ENCODE measurements at regions not wholly inside any gene's neighbourhood (a gene's known extent, or its start where the extent isn't known, plus 50 kb on each side); places are given as distances from the start of the nearest gene placed in this dataset.

DNA sequence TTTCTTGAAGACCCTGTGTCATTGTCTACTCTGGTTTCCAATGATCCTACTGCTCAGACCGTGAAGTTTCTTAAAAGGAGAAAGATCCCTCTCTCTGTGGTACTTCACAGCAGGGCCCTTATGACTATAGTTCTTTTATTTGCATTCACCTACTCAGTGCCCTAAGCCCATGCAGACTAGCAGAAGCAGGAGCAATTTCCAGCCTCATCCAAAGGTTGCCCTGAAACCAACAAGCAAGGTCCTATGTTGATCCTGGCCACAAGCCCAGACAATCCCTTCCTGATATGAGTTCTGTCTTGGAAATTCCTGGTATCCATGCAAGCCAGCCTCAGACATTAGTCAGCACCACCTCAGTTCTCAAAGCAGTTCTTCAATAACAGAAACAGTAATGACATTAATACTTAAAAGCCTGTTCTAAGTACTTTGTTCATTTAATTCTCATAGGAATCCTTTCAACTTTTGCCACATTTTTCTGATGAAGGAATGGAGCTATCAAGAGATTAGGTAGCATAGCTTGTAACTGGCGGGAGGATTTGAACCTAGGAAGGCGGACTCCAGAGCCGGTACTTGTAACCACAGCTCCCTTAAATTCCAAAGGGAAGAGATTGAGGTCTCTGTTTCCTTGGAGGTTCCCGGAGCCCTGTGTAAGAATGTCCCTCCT lies 58.1 kb upstream of the ST8SIA6 start:
- TF ChIP-seq CTCF (IDR thresholded peaks at IDR 0.05; ENCODE audit: insufficient read depth, low read length, poor library complexity, severe bottlenecking): no peak
- Histone ChIP-seq H3K36me3 (ENCODE audit: control insufficient read depth, insufficient read depth, low read length) (no peaks in the 10 kb centered on the region), H3K4me3 (ENCODE audit: low read depth, low read length) (no peak overlapping the region), H3K27me3 (ENCODE audit: control insufficient read depth, insufficient read depth, low read length) (no peaks in the 10 kb centered on the region)
- peak; percentile 96 for DNase-seq (ENCODE audit: low read depth)

- Histone ChIP-seq H3K4me3 (ENCODE audit: low read depth, low read length) (no peak overlapping the region), H3K36me3 (ENCODE audit: control insufficient read depth, insufficient read depth, low read length) (no peaks in the 10 kb centered on the region), H3K27me3 (ENCODE audit: control insufficient read depth, insufficient read depth, low read length) (no peaks in the 10 kb centered on the region)
- DNase-seq (ENCODE audit: low read depth): no peak
- TF ChIP-seq CTCF (IDR thresholded peaks at IDR 0.05; ENCODE audit: insufficient read depth, low read length, poor library complexity, severe bottlenecking): no peak
Observed at GRCh38 chr10:17510242-17510908, 56.0 kb upstream of the ST8SIA6 start.

GRCh38 chr10:17507538-17507937 lies 53.1 kb upstream of the ST8SIA6 start:
- DNase-seq (ENCODE audit: low read depth): no peak
- no peaks in the 10 kb centered on the region for H3K27me3 ChIP-seq (ENCODE audit: control insufficient read depth, insufficient read depth, low read length)
- no peaks in the 10 kb centered on the region for H3K36me3 ChIP-seq (ENCODE audit: control insufficient read depth, insufficient read depth, low read length)
- H3K4me3 ChIP-seq (ENCODE audit: low read depth, low read length): no peak overlapping the region
- TF ChIP-seq CTCF (IDR thresholded peaks at IDR 0.05; ENCODE audit: insufficient read depth, low read length, poor library complexity, severe bottlenecking): no peak

DNA sequence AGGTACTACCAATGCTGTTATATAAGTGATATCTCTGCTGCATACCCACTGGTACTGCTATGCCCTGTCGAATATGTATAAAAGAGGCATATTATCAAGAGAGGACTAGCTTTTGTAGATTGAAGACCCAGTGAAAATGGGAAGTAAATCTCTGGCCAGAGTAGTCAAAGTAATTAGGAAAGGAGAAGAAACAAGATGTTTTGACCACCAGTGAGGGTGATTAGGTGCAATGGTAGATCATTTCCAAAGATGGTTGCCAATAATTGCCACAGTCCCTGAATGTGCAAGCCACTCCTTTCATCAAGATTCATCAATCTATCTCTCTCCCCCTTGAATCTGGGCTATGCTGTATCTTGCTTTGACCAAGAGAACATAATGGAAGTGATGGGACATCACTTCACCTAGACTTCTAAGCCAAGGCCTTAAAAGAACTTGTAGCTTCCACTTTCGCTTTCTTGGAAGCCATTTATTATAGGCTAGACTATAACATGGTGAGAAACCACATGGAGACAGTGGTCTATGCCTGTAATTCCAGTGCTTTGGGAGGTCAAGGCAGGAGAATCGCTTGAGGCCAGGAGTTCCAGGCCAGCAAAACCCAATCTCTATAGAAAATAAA lies 52.6 kb upstream of the ST8SIA6 start:
- DNase-seq (ENCODE audit: low read depth): no peak
- no peaks in the 10 kb centered on the region for H3K36me3 ChIP-seq (ENCODE audit: control insufficient read depth, insufficient read depth, low read length)
- TF ChIP-seq CTCF (IDR thresholded peaks at IDR 0.05; ENCODE audit: insufficient read depth, low read length, poor library complexity, severe bottlenecking): no peak
- no peaks in the 10 kb centered on the region for H3K27me3 ChIP-seq (ENCODE audit: control insufficient read depth, insufficient read depth, low read length)
- H3K4me3 ChIP-seq (ENCODE audit: low read depth, low read length): no peak overlapping the region

DNA sequence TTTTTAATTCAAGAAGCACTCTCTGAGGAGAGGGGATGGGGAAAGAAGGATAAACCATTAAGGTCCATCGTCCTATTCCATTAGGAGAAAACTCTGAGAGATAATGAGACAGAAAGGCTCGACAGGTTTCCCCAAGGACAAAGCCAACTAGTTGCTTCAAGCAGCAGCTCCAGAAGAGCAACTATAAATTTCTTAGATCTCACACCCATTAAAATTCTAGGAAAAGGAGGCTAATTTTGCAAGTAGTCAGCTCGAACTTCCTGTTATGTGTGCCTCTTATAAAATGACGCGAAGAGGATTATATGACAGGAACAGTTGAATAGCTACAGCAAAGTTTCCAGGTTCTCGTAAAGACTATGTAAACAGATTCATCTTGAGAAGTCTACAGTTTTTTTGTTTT lies 52.0 kb upstream of the ST8SIA6 start:
- Histone ChIP-seq H3K36me3 (ENCODE audit: control insufficient read depth, insufficient read depth, low read length) (no peaks in the 10 kb centered on the region), H3K4me3 (ENCODE audit: low read depth, low read length) (no peak overlapping the region), H3K27me3 (ENCODE audit: control insufficient read depth, insufficient read depth, low read length) (no peaks in the 10 kb centered on the region)
- no peak for DNase-seq (ENCODE audit: low read depth)
- no peak for TF ChIP-seq CTCF (IDR thresholded peaks at IDR 0.05; ENCODE audit: insufficient read depth, low read length, poor library complexity, severe bottlenecking)

All from kidney epithelial cell (primary cell).